Endometrium (tissue), 2 donors: ENCODE measurements at regions not wholly inside any gene's neighbourhood (a gene's known extent, or its start where the extent isn't known, plus 50 kb on each side); places are given as distances from the start of the nearest gene placed in this dataset.

Experiments used
- FAIRE-seq: peaks from 2 replicates; lab custom pipeline; 2012; peaks lifted over from hg19 to GRCh38; lab: Jason Lieb, UNC
- donor health status: control.
- donor health status: control.

GRCh38 chr14:96617635-96618034 is 115.5 kb downstream of the PAPOLA start:
- no peak for FAIRE-seq

GRCh38 chr14:96622926-96623325 is 120.7 kb downstream of the PAPOLA start:
- no peak for FAIRE-seq

- FAIRE-seq, result no peak
These were observed 121.7 kb downstream of the PAPOLA start for GRCh38 chr14:96623676-96624484.

- no peak for FAIRE-seq
These were observed 122.7 kb downstream of the PAPOLA start for GRCh38 chr14:96624661-96625425.

GRCh38 chr14:96625426-96625985 is 123.3 kb downstream of the PAPOLA start:
- FAIRE-seq, result no peak

GRCh38 chr14:96626121-96626768 is 124.1 kb downstream of the PAPOLA start:
- no peak for FAIRE-seq

- no peak for FAIRE-seq
These were observed 124.7 kb downstream of the PAPOLA start for GRCh38 chr14:96626916-96627315.

- no peak for FAIRE-seq
These were observed 125.2 kb downstream of the PAPOLA start for GRCh38 chr14:96627386-96627785.

- FAIRE-seq, result no peak
These were observed 125.9 kb downstream of the PAPOLA start for GRCh38 chr14:96627811-96628775.

- FAIRE-seq, result no peak
These were observed 126.9 kb downstream of the PAPOLA start for GRCh38 chr14:96629082-96629481.

- no peak for FAIRE-seq
These were observed 127.5 kb downstream of the PAPOLA start for GRCh38 chr14:96629558-96630222.

GRCh38 chr14:96630281-96630680 is 128.1 kb downstream of the PAPOLA start:
- FAIRE-seq, result no peak

- FAIRE-seq, result no peak
These were observed 128.8 kb downstream of the PAPOLA start for GRCh38 chr14:96631030-96631429.

- FAIRE-seq, result no peak
These were observed 129.6 kb downstream of the PAPOLA start for GRCh38 chr14:96631621-96632362.

- FAIRE-seq, result no peak
These were observed 130.2 kb downstream of the PAPOLA start for GRCh38 chr14:96632363-96632758.

GRCh38 chr14:96633096-96633495 is 130.9 kb downstream of the PAPOLA start:
- no peak for FAIRE-seq

- no peak for FAIRE-seq
These were observed 132.3 kb downstream of the PAPOLA start for GRCh38 chr14:96634481-96634880.

GRCh38 chr14:96634896-96635295 is 132.7 kb downstream of the PAPOLA start:
- no peak for FAIRE-seq

GRCh38 chr14:96635850-96636249 is 133.7 kb downstream of the PAPOLA start:
- FAIRE-seq, result no peak

- FAIRE-seq, result no peak
These were observed 135.3 kb downstream of the PAPOLA start for GRCh38 chr14:96637521-96637920.
